B cell (primary cell): ENCODE measurements at regions not wholly inside any gene's neighbourhood (a gene's known extent, or its start where the extent isn't known, plus 50 kb on each side); places are given as distances from the start of the nearest gene placed in this dataset.

Experiments used
- ATAC-seq: fragments of 200-7000 bp; cut with Tn5 transposase; one replicate; pipeline ENCODE4 v1.10.0; 2021; ENCODE audit warnings: low read depth, mild to moderate bottlenecking, moderate number of reproducible peaks, moderate library complexity
- CTCF ChIA-PET: fragments of 350-600 bp; sonication (Branson Sonifier 250); formaldehyde crosslinking; loops from one replicate; lab custom pipeline; 2021; ENCODE audit warnings: antibody characterized with exemption, inconsistent platforms; lab: Charles Lee
- POLR2A ChIA-PET: fragments of 350-600 bp; sonication (Branson Sonifier 250); formaldehyde crosslinking; loops from one replicate; lab custom pipeline; 2021; ENCODE audit warnings: antibody characterized with exemption; lab: Charles Lee
- DNase-seq: peaks from one replicate; pipeline ENCODE4 v3.0.0; 2013
- H2AFZ ChIP-seq: 2 replicates; pipeline ENCODE4 v1.6.1; 2012; ENCODE audit warnings: mild to moderate bottlenecking, low read depth, low read length; ENCODE audit not compliant: insufficient read depth, poor library complexity, severe bottlenecking
- H3K27ac ChIP-seq, 2 donors: 1 replicate in 1 of 2; 2 replicates in 1 of 2; pipeline ENCODE4 v1.5.1; 2012 to 2013; ENCODE audit warnings: low read length in 2 of 2, mild to moderate bottlenecking in 2 of 2, moderate library complexity in 1 of 2
- H3K27me3 ChIP-seq, 4 experiments: fragments of 200-600 bp in 1 of 4; sonication (generic) in 1 of 4; replicated peaks in 1 of 4; 1 replicate in 2 of 4; 2 replicates in 2 of 4; pipeline versions ENCODE4 v1.6.1 to v1.7.0; 2013 to 2016; ENCODE audit warnings: low read length in 3 of 4, mild to moderate bottlenecking in 2 of 4, mixed read lengths in 1 of 4, moderate library complexity in 1 of 4; ENCODE audit not compliant: insufficient read depth in 4 of 4, control insufficient read depth in 3 of 4; ENCODE audit errors: control extremely low read depth in 1 of 4
- H3K36me3 ChIP-seq, 2 experiments: replicated peaks in 1 of 2; 1 replicate in 1 of 2; 2 replicates in 1 of 2; pipeline versions ENCODE4 v1.6.1 to v1.7.1; 2013; ENCODE audit warnings: low read length in 1 of 2; ENCODE audit not compliant: insufficient read depth in 2 of 2, control insufficient read depth in 1 of 2; ENCODE audit errors: control extremely low read depth in 1 of 2, extremely low read depth in 1 of 2
- H3K4me1 ChIP-seq, 2 donors: fragments of 200-600 bp in 1 of 2; sonication (generic) in 1 of 2; 1 replicate in 1 of 2; 2 replicates in 1 of 2; pipeline versions ENCODE4 v1.5.1 to v1.6.1; 2013 to 2017; ENCODE audit warnings: low read length in 2 of 2; ENCODE audit not compliant: control insufficient read depth in 2 of 2, insufficient read depth in 2 of 2
- H3K4me2 ChIP-seq: replicated peaks from 2 replicates; pipeline ENCODE3; 2012; ENCODE audit warnings: mild to moderate bottlenecking, low read depth, low read length; ENCODE audit not compliant: poor library complexity, severe bottlenecking
- H3K4me3 ChIP-seq, 5 experiments: fragments of 200-600 bp in 1 of 5; sonication (generic) in 1 of 5; 1 replicate in 3 of 5; 2 replicates in 2 of 5; pipeline versions ENCODE4 v1.5.1 to v1.7.0; 2011 to 2016; ENCODE audit warnings: low read length in 4 of 5, mild to moderate bottlenecking in 4 of 5, low read depth in 2 of 5, control low read depth in 1 of 5, moderate library complexity in 1 of 5; ENCODE audit not compliant: insufficient read depth in 1 of 5; ENCODE audit errors: control extremely low read depth in 1 of 5, extremely low read depth in 1 of 5
- H3K79me2 ChIP-seq: fragments of 200-600 bp; sonication (generic); one replicate; pipeline ENCODE4 v1.6.0; 2016; ENCODE audit warnings: low read length; ENCODE audit not compliant: control insufficient read depth, insufficient read depth
- H3K9ac ChIP-seq: fragments of 200-600 bp; sonication (generic); 2 replicates; pipeline ENCODE4 v1.6.1; 2017; ENCODE audit warnings: mild to moderate bottlenecking, low read length, moderate library complexity
- H3K9me3 ChIP-seq, 3 donors: one replicate each; pipeline versions ENCODE4 v1.6.1 to v1.7.1; 2013; ENCODE audit warnings: low read length in 2 of 3; ENCODE audit not compliant: control insufficient read depth in 2 of 3, insufficient read depth in 1 of 3; ENCODE audit errors: control extremely low read depth in 1 of 3
- H4K20me1 ChIP-seq: 2 replicates; pipeline ENCODE4 v1.6.0; 2012; ENCODE audit warnings: mild to moderate bottlenecking, low read length; ENCODE audit not compliant: insufficient read depth, control insufficient read depth, poor library complexity, severe bottlenecking
- H3K27ac Mint-ChIP-seq: one replicate; pipeline ENCODE4 v1.8.0; 2021; ENCODE audit warnings: mixed read lengths
- H3K27me3 Mint-ChIP-seq: one replicate; pipeline ENCODE4 v1.8.0; 2021; ENCODE audit warnings: mixed read lengths
- H3K4me1 Mint-ChIP-seq: one replicate; pipeline ENCODE4 v1.8.0; 2021; ENCODE audit warnings: mixed read lengths
- H3K4me3 Mint-ChIP-seq: one replicate; pipeline ENCODE4 v1.8.0; 2021; ENCODE audit warnings: mixed read lengths
- H3K9me3 Mint-ChIP-seq: one replicate; pipeline ENCODE4 v1.8.0; 2022; ENCODE audit warnings: mixed read lengths; ENCODE audit not compliant: insufficient read depth
- EZH2 ChIP-seq: IDR thresholded peaks from 2 replicates; pipeline ENCODE4 v1.6.1; 2012; ENCODE audit warnings: borderline replicate concordance, low read depth, mild to moderate bottlenecking, moderate library complexity, low read length; ENCODE audit not compliant: insufficient read depth, poor library complexity, severe bottlenecking
- WGBS: methylation state at CpG from one replicate; pipeline ENCODE4 v1.1.5; 2013; ENCODE audit warnings: missing lambda C conversion rate; ENCODE audit not compliant: insufficient coverage; 5-methylcytosine and 5-hydroxymethylcytosine counted together
- intact Hi-C: fragments of 100-400 bp; cut with micrococcal nuclease; formaldehyde crosslinking; loops from one replicate; pipeline ENCODE4 v1.10.0; 2022
- TF ChIP-seq, protein P1 (sequence below): fragments of 200-600 bp; IDR thresholded peaks from one replicate; pipeline ENCODE4 v1.8.0; 2022; ENCODE audit warnings: antibody characterized with exemption, mild to moderate bottlenecking

GRCh38 chr1:228818296-228818695, 83.0 kb downstream of the RHOU start:
- CTCF ChIA-PET = no interaction called here
- Mint-ChIP-seq H3K27ac (no peak overlapping the region), H3K9me3 (no peaks in the 10 kb centered on the region), H3K4me1 (no peaks in the 10 kb centered on the region), H3K4me3 (no peak overlapping the region), H3K27me3 (peaks cover 8% of the 10 kb centered on the region)
- DNase-seq (no peak), ATAC-seq (no peak)
- Histone ChIP-seq H3K27me3 (peaks cover 0 to 4% (median 0%) of the 10 kb centered on the region in 4 experiments), H3K79me2 (no peaks in the 10 kb centered on the region), H3K4me3 (no peak overlapping the region), H3K4me2 (no peak overlapping the region), H4K20me1 (no peaks in the 10 kb centered on the region), H3K9ac (no peak overlapping the region), H2AFZ (no peak overlapping the region), H3K36me3 (no peaks in the 10 kb centered on the region), H3K4me1 (no peaks in the 10 kb centered on the region), H3K27ac (no peak overlapping the region), H3K9me3 (peaks cover 0 to 10% (median 0%) of the 10 kb centered on the region in 3 donors)
- WGBS = 81% methylated on average over 7 of the region's 7 CpGs
- intact Hi-C loops = no loop called here
- POLR2A ChIA-PET = no interaction called here
- TF ChIP-seq, protein P1, sequence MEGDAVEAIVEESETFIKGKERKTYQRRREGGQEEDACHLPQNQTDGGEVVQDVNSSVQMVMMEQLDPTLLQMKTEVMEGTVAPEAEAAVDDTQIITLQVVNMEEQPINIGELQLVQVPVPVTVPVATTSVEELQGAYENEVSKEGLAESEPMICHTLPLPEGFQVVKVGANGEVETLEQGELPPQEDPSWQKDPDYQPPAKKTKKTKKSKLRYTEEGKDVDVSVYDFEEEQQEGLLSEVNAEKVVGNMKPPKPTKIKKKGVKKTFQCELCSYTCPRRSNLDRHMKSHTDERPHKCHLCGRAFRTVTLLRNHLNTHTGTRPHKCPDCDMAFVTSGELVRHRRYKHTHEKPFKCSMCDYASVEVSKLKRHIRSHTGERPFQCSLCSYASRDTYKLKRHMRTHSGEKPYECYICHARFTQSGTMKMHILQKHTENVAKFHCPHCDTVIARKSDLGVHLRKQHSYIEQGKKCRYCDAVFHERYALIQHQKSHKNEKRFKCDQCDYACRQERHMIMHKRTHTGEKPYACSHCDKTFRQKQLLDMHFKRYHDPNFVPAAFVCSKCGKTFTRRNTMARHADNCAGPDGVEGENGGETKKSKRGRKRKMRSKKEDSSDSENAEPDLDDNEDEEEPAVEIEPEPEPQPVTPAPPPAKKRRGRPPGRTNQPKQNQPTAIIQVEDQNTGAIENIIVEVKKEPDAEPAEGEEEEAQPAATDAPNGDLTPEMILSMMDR = no peak
- no peak for TF ChIP-seq EZH2

GRCh38 chr1:228818928-228819630, 83.8 kb downstream of the RHOU start:
- Mint-ChIP-seq H3K27ac (no peak overlapping the region), H3K4me3 (no peak overlapping the region), H3K27me3 (peaks cover 10% of the 10 kb centered on the region), H3K4me1 (no peaks in the 10 kb centered on the region), H3K9me3 (no peaks in the 10 kb centered on the region)
- ATAC-seq (no peak), DNase-seq (no peak)
- Histone ChIP-seq H3K4me3 (no peak overlapping the region), H4K20me1 (no peaks in the 10 kb centered on the region), H2AFZ (no peak overlapping the region), H3K27me3 (peaks cover 0 to 4% (median 0%) of the 10 kb centered on the region in 4 experiments), H3K27ac (no peak overlapping the region), H3K9ac (no peak overlapping the region), H3K4me1 (no peaks in the 10 kb centered on the region), H3K4me2 (no peak overlapping the region), H3K36me3 (no peaks in the 10 kb centered on the region), H3K9me3 (peaks cover 0 to 10% (median 0%) of the 10 kb centered on the region in 3 donors), H3K79me2 (no peaks in the 10 kb centered on the region)
- intact Hi-C loops = no loop called here
- TF ChIP-seq EZH2 = no peak
- TF ChIP-seq, protein P1 = no peak
- CTCF ChIA-PET = no interaction called here
- POLR2A ChIA-PET = no interaction called here
- WGBS = 83% methylated on average over 4 of the region's 6 CpGs
